ENCODE measurements at regions not wholly inside any gene's neighbourhood (a gene's known extent, or its start where the extent isn't known, plus 50 kb on each side); places are given as distances from the start of the nearest gene placed in this dataset.
A peak's percentile ranks its signal among the peaks of the same experiment; 100 is the strongest.

DNA sequence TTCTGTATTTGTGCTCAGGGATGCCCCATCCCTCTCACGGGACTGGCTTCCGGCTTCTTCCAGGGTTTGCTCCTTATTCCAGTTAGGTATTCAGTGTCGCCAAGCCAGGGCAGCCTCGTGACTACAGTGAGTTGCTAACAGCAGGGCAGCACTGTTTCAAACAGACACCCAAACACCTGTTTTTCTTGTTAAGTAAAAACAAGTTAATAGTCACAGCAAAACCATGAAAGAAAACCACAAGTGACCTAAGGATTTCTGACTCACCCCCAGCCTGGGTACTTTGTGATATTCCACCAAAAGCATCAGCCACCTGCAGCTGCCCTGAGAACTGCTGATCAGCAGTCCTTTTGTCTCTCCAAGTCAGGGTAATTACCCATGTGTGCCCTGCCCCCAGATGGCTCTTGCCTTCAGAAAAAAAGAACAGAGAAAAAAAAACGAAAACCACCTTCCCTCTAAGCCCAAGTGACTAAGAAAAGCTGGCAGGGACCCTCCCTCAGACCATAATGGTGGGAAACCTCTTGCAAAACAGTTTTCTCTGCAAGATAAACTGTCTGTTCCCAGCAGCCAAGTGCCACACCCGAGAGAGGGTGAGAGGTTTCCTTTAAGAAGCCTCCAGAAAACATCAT is 178.2 kb downstream of the ANAPC1 start:
- Histone ChIP-seq H3K4me3 (ENCODE audit: low read length in 2 of 2) (no peak overlapping the region), H3K4me1 (ENCODE audit: control insufficient read depth in 2 of 2, insufficient read depth in 2 of 2, low read length in 2 of 2) (peaks cover 6% of the 10 kb centered on the region in 2 donors), H3K9me3 (ENCODE audit: control insufficient read depth in 2 of 2, low read length in 2 of 2) (no peaks in the 10 kb centered on the region), H3K27ac (ENCODE audit: low read depth in 2 of 2, low read length in 2 of 2) (peak overlapping the region; percentile 42 to 72), H3K9ac (ENCODE audit: low read depth in 1 of 2, low read length in 2 of 2) (no peak overlapping the region), H3K27me3 (ENCODE audit: control insufficient read depth in 2 of 2, insufficient read depth in 2 of 2, low read length in 2 of 2) (no peaks in the 10 kb centered on the region), H3K36me3 (ENCODE audit: control insufficient read depth in 2 of 2, insufficient read depth in 2 of 2, low read length in 2 of 2) (no peaks in the 10 kb centered on the region)

DNA sequence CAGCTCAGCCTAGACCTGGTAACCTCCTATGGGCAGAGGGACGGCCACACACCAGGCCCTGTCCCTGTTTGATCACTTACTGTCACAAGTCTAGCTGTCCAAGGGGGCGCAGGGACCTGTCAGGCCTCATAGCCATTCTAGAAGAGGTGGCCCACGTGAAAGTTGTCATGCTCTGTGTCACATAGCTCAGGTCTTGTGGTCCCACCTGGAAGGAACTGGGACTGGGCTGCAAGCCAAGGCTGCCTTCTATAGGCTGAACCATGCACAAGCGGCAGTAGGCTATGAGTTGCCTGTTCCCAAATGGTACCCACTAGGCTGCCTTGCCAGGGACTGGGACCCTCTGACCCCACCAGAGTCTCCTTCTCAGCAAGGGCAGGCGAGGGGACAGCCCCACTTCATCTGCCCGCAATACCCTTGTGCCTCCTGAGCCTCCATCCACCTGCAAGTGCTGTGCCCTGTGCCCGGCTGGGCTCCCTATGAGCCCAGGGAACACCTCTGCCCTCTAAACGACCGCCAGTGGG is 177.5 kb downstream of the ANAPC1 start:
- Histone ChIP-seq H3K27me3 (ENCODE audit: control insufficient read depth in 2 of 2, insufficient read depth in 2 of 2, low read length in 2 of 2) (no peaks in the 10 kb centered on the region), H3K4me3 (ENCODE audit: low read length in 2 of 2) (no peak overlapping the region), H3K4me1 (ENCODE audit: control insufficient read depth in 2 of 2, insufficient read depth in 2 of 2, low read length in 2 of 2) (peaks cover 5 to 6% of the 10 kb centered on the region in 2 donors), H3K36me3 (ENCODE audit: control insufficient read depth in 2 of 2, insufficient read depth in 2 of 2, low read length in 2 of 2) (no peaks in the 10 kb centered on the region), H3K9me3 (ENCODE audit: control insufficient read depth in 2 of 2, low read length in 2 of 2) (no peaks in the 10 kb centered on the region), H3K9ac (ENCODE audit: low read depth in 1 of 2, low read length in 2 of 2) (no peak overlapping the region), H3K27ac (ENCODE audit: low read depth in 2 of 2, low read length in 2 of 2) (peak overlapping the region in 1 of 2 donors; percentile 70)

DNA sequence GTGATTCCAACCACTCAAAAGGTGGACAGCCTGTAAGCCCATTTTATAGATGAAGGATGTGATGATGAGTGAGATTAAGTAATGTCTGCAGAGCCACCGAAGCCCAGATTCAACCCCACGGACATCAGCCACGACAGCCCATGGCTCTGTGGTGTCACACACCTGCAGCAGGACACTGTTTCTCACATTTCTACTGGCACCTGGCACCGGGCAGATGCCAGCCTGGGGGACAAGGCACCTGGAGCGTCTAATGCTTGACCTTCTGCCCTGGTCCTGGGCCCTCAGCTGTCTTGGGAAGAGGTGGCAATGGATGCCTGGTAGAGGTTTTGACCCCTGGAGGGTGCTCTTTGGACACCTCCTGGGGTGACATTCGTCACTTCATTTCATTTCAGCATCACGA is 176.3 kb downstream of the ANAPC1 start:
- no peaks in the 10 kb centered on the region for H3K27me3 ChIP-seq (ENCODE audit: control insufficient read depth in 2 of 2, insufficient read depth in 2 of 2, low read length in 2 of 2)

DNA sequence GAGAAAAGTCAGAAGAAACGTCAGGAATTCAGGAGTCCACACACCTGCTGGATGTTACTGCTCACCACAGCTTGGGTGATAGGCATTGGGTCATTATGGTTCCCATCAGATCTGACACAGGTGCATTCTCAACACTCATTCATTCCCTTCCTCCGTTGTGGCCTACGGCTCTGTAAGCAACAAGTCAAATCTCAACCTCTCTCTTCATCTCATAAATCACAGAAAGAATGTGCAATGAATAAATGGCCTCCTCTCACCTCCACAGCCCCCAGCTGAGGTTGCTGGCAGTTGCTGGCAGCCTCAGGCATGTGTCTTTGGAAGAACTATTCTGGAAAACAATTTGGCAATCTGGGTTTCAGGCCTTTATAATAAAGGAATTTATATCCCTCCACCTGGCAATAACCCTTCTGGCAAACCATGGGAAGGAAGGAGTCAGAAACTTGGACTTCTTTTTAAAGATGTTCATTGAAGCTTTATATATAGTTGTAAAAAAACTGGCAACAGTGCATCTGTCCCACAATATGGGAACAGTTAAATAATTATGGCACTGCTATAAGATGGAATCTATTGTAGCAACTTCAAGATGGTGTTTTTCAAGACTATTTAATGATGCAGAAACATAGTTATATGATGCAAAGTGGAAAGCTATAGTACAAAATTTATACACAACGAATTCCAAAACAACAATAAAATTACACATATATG is 175.4 kb downstream of the ANAPC1 start:
- H3K9ac ChIP-seq (ENCODE audit: low read depth in 1 of 2, low read length in 2 of 2), result no peak overlapping the region
- H3K4me3 ChIP-seq (ENCODE audit: low read length in 2 of 2), result no peak overlapping the region
- no peaks in the 10 kb centered on the region for H3K36me3 ChIP-seq (ENCODE audit: control insufficient read depth in 2 of 2, insufficient read depth in 2 of 2, low read length in 2 of 2)
- no peaks in the 10 kb centered on the region for H3K9me3 ChIP-seq (ENCODE audit: control insufficient read depth in 2 of 2, low read length in 2 of 2)
- H3K27ac ChIP-seq (ENCODE audit: low read depth in 2 of 2, low read length in 2 of 2), result no peak overlapping the region
- no peaks in the 10 kb centered on the region for H3K4me1 ChIP-seq (ENCODE audit: control insufficient read depth in 2 of 2, insufficient read depth in 2 of 2, low read length in 2 of 2)
- no peaks in the 10 kb centered on the region for H3K27me3 ChIP-seq (ENCODE audit: control insufficient read depth in 2 of 2, insufficient read depth in 2 of 2, low read length in 2 of 2)

More for the DNA sequence above, 176.3 kb downstream of the ANAPC1 start:
- no peak overlapping the region for H3K4me3 ChIP-seq (ENCODE audit: low read length in 2 of 2)
- H3K9ac ChIP-seq (ENCODE audit: low read depth in 1 of 2, low read length in 2 of 2), result no peak overlapping the region
- no peaks in the 10 kb centered on the region for H3K4me1 ChIP-seq (ENCODE audit: control insufficient read depth in 2 of 2, insufficient read depth in 2 of 2, low read length in 2 of 2)
- H3K36me3 ChIP-seq (ENCODE audit: control insufficient read depth in 2 of 2, insufficient read depth in 2 of 2, low read length in 2 of 2), result no peaks in the 10 kb centered on the region
- H3K9me3 ChIP-seq (ENCODE audit: control insufficient read depth in 2 of 2, low read length in 2 of 2), result no peaks in the 10 kb centered on the region
- H3K27ac ChIP-seq (ENCODE audit: low read depth in 2 of 2, low read length in 2 of 2), result no peak overlapping the region

- Histone ChIP-seq H3K9me3 (ENCODE audit: control insufficient read depth in 2 of 2, low read length in 2 of 2) (no peaks in the 10 kb centered on the region), H3K4me3 (ENCODE audit: low read length in 2 of 2) (no peak overlapping the region), H3K27ac (ENCODE audit: low read depth in 2 of 2, low read length in 2 of 2) (no peak overlapping the region), H3K27me3 (ENCODE audit: control insufficient read depth in 2 of 2, insufficient read depth in 2 of 2, low read length in 2 of 2) (no peaks in the 10 kb centered on the region), H3K9ac (ENCODE audit: low read depth in 1 of 2, low read length in 2 of 2) (no peak overlapping the region), H3K36me3 (ENCODE audit: control insufficient read depth in 2 of 2, insufficient read depth in 2 of 2, low read length in 2 of 2) (no peaks in the 10 kb centered on the region), H3K4me1 (ENCODE audit: control insufficient read depth in 2 of 2, insufficient read depth in 2 of 2, low read length in 2 of 2) (no peaks in the 10 kb centered on the region)
Measured at GRCh38 chr2:111709321-111709720, 174.7 kb downstream of the ANAPC1 start.

DNA sequence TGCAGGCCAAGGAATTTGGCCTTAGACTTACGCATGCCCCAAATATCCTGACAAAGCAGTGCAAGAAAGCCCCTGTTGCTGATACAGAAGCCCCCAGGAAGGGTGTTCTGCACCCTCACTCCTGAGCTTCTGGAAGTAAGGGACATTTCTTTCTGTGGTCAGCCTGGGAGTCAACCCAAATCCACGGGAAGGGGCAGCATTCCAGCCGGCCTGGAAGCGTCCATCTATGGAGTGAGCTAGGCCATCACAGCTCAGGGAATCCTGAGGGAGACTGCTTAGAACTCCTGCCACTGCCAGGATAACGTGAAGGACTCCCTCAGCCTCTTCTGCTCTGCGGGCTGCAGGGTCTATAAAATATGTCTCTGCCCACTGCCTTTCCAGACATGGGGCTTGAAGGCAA is 173.9 kb downstream of the ANAPC1 start:
- H3K27ac ChIP-seq (ENCODE audit: low read depth in 2 of 2, low read length in 2 of 2), result no peak overlapping the region
- H3K4me1 ChIP-seq (ENCODE audit: control insufficient read depth in 2 of 2, insufficient read depth in 2 of 2, low read length in 2 of 2), result no peaks in the 10 kb centered on the region
- H3K9me3 ChIP-seq (ENCODE audit: control insufficient read depth in 2 of 2, low read length in 2 of 2), result no peaks in the 10 kb centered on the region
- H3K27me3 ChIP-seq (ENCODE audit: control insufficient read depth in 2 of 2, insufficient read depth in 2 of 2, low read length in 2 of 2), result no peaks in the 10 kb centered on the region
- H3K36me3 ChIP-seq (ENCODE audit: control insufficient read depth in 2 of 2, insufficient read depth in 2 of 2, low read length in 2 of 2), result no peaks in the 10 kb centered on the region
- no peak overlapping the region for H3K4me3 ChIP-seq (ENCODE audit: low read length in 2 of 2)
- no peak overlapping the region for H3K9ac ChIP-seq (ENCODE audit: low read depth in 1 of 2, low read length in 2 of 2)

DNA sequence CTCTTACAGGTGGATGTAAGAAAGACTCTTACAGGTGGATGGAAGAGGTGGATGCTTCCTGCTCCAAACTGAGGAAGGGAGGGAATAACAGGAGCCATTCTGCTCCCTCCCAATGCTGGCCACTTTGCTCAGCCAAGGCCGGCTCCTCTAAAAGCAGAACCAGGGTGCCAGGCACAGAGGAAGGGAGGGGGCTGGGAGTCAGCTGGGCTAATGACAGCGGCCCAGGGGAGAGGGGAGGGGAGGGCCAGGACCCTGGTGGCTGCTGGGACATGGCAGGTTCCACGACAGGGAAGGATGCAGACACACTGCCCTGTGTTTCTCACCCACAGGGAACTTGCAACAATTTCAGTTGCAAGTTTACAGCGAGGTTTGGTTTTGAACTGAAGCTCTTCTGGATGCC is 173.4 kb downstream of the ANAPC1 start:
- no peaks in the 10 kb centered on the region for H3K9me3 ChIP-seq (ENCODE audit: control insufficient read depth in 2 of 2, low read length in 2 of 2)
- no peak overlapping the region for H3K9ac ChIP-seq (ENCODE audit: low read depth in 1 of 2, low read length in 2 of 2)
- H3K36me3 ChIP-seq (ENCODE audit: control insufficient read depth in 2 of 2, insufficient read depth in 2 of 2, low read length in 2 of 2), result no peaks in the 10 kb centered on the region
- no peak overlapping the region for H3K4me3 ChIP-seq (ENCODE audit: low read length in 2 of 2)
- no peaks in the 10 kb centered on the region for H3K4me1 ChIP-seq (ENCODE audit: control insufficient read depth in 2 of 2, insufficient read depth in 2 of 2, low read length in 2 of 2)
- no peak overlapping the region for H3K27ac ChIP-seq (ENCODE audit: low read depth in 2 of 2, low read length in 2 of 2)
- no peaks in the 10 kb centered on the region for H3K27me3 ChIP-seq (ENCODE audit: control insufficient read depth in 2 of 2, insufficient read depth in 2 of 2, low read length in 2 of 2)

DNA sequence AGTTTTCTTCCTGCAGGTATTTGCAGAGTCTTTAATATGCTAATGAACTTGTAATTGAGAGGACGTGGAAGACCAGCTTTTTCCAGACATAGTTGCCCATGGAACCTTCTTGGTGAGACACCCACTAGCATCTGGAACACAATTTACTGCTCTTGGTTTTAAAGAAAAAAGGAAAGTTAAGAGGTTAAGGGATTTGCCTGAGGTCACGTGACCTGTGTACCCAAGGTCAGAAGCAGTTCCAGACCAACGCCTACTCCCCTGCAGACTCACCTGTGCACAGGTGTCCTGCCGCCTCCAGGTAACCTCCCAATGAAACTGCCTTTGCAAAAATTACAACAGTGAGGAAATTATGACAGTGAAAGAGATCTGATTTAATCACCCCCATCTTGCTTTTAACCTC is 172.7 kb downstream of the ANAPC1 start:
- H3K4me3 ChIP-seq (ENCODE audit: low read length in 2 of 2), result no peak overlapping the region
- H3K4me1 ChIP-seq (ENCODE audit: control insufficient read depth in 2 of 2, insufficient read depth in 2 of 2, low read length in 2 of 2), result no peaks in the 10 kb centered on the region
- no peak overlapping the region for H3K9ac ChIP-seq (ENCODE audit: low read depth in 1 of 2, low read length in 2 of 2)
- no peaks in the 10 kb centered on the region for H3K27me3 ChIP-seq (ENCODE audit: control insufficient read depth in 2 of 2, insufficient read depth in 2 of 2, low read length in 2 of 2)
- no peaks in the 10 kb centered on the region for H3K9me3 ChIP-seq (ENCODE audit: control insufficient read depth in 2 of 2, low read length in 2 of 2)
- no peaks in the 10 kb centered on the region for H3K36me3 ChIP-seq (ENCODE audit: control insufficient read depth in 2 of 2, insufficient read depth in 2 of 2, low read length in 2 of 2)
- no peak overlapping the region for H3K27ac ChIP-seq (ENCODE audit: low read depth in 2 of 2, low read length in 2 of 2)

DNA sequence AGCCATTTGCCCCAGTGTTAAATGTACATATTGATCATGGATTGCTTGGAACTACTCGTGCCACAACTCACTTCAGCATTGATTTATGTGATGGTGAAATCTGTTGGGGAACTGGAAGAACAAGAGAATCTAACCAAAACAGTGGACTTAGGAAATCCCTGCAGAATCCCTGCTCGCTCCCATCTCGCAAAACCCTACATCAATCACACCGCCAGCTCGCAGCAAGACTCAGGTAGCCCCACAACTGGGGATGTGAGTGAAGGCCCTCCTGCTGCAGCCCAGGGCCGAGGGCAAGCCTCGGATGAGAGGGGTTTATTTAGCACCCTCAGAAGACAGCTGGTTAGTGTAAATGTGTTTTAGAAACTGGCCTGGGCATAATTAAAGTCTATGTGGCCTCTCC is 171.6 kb downstream of the ANAPC1 start:
- H3K4me1 ChIP-seq (ENCODE audit: control insufficient read depth in 2 of 2, insufficient read depth in 2 of 2, low read length in 2 of 2), result no peaks in the 10 kb centered on the region
- no peak overlapping the region for H3K27ac ChIP-seq (ENCODE audit: low read depth in 2 of 2, low read length in 2 of 2)
- H3K36me3 ChIP-seq (ENCODE audit: control insufficient read depth in 2 of 2, insufficient read depth in 2 of 2, low read length in 2 of 2), result no peaks in the 10 kb centered on the region
- H3K4me3 ChIP-seq (ENCODE audit: low read length in 2 of 2), result no peak overlapping the region
- no peaks in the 10 kb centered on the region for H3K27me3 ChIP-seq (ENCODE audit: control insufficient read depth in 2 of 2, insufficient read depth in 2 of 2, low read length in 2 of 2)
- H3K9ac ChIP-seq (ENCODE audit: low read depth in 1 of 2, low read length in 2 of 2), result no peak overlapping the region
- no peaks in the 10 kb centered on the region for H3K9me3 ChIP-seq (ENCODE audit: control insufficient read depth in 2 of 2, low read length in 2 of 2)

DNA sequence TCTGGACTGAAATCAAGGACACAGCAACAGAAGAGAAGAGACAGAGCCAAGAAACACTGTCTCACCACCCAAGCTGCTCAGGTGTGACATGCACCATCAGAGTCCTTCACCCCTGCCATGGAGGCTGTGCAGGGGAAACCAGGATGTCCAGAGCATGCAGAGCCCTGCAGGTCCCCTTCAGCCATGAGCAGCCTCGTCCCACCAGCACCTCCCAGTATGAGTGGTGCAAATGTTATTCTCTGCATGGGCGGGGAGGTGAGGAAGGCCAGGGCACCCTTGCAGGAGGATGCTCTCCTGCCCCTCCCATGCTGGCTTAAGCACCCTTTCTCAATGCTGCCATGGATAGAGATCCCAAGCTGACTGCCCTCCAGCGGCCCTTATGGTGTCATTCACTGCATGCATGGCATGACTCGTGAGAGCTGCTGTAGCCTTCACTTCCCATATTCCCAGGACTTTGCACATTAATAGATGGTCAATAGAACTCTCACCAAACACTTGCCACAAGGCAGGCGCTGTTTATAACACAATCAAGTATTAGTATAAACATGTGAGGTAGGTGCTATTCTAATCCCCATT is 171.0 kb downstream of the ANAPC1 start:
- no peaks in the 10 kb centered on the region for H3K27me3 ChIP-seq (ENCODE audit: control insufficient read depth in 2 of 2, insufficient read depth in 2 of 2, low read length in 2 of 2)

More for the DNA sequence above, 171.0 kb downstream of the ANAPC1 start:
- no peaks in the 10 kb centered on the region for H3K36me3 ChIP-seq (ENCODE audit: control insufficient read depth in 2 of 2, insufficient read depth in 2 of 2, low read length in 2 of 2)
- H3K4me1 ChIP-seq (ENCODE audit: control insufficient read depth in 2 of 2, insufficient read depth in 2 of 2, low read length in 2 of 2), result no peaks in the 10 kb centered on the region
- H3K27ac ChIP-seq (ENCODE audit: low read depth in 2 of 2, low read length in 2 of 2), result no peak overlapping the region
- H3K4me3 ChIP-seq (ENCODE audit: low read length in 2 of 2), result no peak overlapping the region
- H3K9me3 ChIP-seq (ENCODE audit: control insufficient read depth in 2 of 2, low read length in 2 of 2), result no peaks in the 10 kb centered on the region
- no peak overlapping the region for H3K9ac ChIP-seq (ENCODE audit: low read depth in 1 of 2, low read length in 2 of 2)

Measured in mucosa of rectum (tissue), 2 donors.